H54 (cell line): ENCODE measurements at regions not wholly inside any gene's neighbourhood (a gene's known extent, or its start where the extent isn't known, plus 50 kb on each side); places are given as distances from the start of the nearest gene placed in this dataset.

Source experiments
- DNase-seq: peaks from one replicate; pipeline ENCODE4 v3.0.0; 2011; ENCODE audit warnings: low spot score, mixed read lengths; ENCODE audit not compliant: insufficient read length
- FAIRE-seq: peaks from 3 replicates; lab custom pipeline; 2011; peaks lifted over from hg19 to GRCh38; lab: Jason Lieb, UNC
- POLR2A ChIP-seq: IDR thresholded peaks from 2 replicates; pipeline ENCODE4 v1.6.1; 2011; ENCODE audit warnings: low read depth, mild to moderate bottlenecking, low read length

GRCh38 chr13:40247845-40248244 is 418.6 kb downstream of the FOXO1 start:
- FAIRE-seq (no peak), DNase-seq (no peak)
- TF ChIP-seq POLR2A, result no peak

DNA sequence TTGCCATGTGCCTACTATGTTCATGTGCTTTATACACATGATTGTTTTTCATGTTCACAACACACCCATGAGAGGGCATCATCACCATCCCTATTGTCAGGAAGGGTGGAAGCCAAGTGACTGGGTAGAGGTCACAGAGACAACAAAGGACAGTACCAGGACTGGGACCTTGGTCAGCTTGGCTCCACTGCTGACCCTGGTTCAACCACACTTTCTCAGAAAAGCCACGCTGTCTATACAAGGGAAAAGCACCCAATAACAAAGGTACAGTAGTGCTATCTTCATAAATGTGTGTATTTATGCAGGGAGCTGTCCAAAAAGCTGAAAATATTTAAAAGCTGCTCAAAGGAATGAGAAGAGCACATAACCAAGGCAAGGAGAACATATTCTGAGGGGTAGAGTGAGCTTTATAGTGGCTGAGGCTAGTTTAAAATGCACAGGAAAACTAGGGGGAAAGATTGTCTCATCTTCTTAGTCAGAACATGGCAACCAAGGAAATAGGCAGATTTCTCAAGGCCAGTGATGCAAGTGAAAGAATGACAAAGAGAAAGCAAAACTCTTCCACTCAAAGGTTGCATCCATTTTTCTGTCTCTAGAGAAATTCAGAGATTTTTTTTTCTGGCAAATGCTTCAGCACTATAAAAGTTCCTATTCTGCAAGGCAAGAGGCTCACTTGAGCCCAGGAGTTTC is 415.0 kb downstream of the FOXO1 start:
- FAIRE-seq, result no peak
- TF ChIP-seq POLR2A, result no peak
- DNase-seq, result no peak

DNA sequence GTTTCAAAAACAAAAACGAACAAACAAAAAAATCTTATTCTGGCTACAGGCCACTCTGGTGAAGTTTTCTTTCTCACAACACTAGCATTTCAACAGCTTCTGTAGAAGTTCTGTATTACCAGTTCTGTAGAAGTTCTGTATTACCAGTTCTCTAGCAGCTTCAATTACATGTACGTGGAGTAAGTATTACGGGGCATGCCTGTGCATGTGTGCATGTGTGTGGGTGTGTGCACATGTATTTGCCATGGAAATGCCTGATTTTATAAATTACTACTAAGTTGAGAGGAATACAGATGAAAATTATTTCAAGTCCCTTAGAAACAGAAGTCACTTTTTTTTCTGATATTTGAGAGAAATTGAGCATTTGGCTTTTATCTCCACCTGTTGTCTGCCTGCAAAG is 414.2 kb downstream of the FOXO1 start:
- FAIRE-seq (no peak), DNase-seq (no peak)
- no peak for TF ChIP-seq POLR2A

GRCh38 chr13:40252676-40253075 is 413.8 kb downstream of the FOXO1 start:
- DNase-seq (no peak), FAIRE-seq (no peak)
- TF ChIP-seq POLR2A, result no peak

DNA sequence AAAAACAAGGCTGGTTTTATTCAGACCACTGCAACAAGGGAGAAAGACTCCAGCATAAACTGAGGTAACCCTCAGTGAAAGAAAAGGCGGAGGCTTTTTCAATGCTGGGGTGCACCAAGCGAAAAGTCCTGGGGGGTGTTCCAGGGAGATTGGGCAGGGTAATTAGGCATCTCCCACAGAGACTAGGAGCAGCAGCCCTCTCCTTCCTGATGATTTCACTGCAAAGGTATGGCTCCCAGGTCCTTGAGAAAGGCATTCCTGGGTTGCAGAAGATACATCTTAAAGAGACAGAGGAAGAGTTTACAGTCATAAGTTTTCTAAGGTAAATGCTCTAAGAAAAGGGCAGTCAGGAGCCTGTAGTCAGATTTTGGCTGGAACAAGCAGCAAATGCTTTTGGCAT is 412.0 kb downstream of the FOXO1 start:
- TF ChIP-seq POLR2A, result no peak
- DNase-seq (no peak), FAIRE-seq (no peak)

DNA sequence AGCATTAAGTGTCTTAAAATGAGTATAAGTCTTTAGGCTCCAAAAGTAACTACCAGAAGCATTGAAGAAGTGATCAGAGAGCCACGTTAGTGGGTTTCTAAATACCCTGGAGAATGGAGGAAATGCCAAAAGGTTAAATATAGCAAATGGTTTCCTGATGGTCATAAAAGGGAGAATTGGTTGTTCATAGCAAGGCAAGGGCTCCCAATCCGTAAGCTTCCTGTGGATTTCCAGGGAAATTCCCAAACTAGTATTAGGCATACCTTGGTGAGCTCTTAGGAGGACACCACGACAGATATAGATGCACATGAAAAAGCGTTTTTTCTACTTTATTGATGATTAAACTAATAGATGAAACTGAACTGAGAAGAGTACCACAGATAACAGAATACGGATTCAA is 410.9 kb downstream of the FOXO1 start:
- no peak for TF ChIP-seq POLR2A
- DNase-seq (no peak), FAIRE-seq (no peak)

DNA sequence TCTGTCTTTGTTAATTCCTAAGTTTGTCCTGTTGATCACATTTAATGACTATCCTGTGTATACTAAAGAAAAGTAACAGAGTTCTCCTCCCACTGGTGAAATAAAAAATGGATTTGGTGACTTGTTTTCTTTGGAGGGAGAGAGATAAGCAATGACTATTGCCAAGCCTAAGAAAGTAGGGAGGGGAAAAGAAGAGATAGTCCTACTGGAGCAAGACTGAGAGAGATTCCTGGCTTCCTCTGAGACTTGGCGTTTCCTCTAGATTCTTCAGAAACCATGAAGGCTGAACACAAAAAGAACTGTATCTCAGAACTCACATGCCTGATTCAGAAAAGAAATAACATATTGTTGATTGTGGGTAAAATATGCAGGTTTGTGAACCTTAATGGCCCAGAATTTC is 406.5 kb downstream of the FOXO1 start:
- TF ChIP-seq POLR2A, result no peak
- FAIRE-seq (no peak), DNase-seq (no peak)

GRCh38 chr13:40261336-40261735 is 405.1 kb downstream of the FOXO1 start:
- no peak for FAIRE-seq
- no peak for TF ChIP-seq POLR2A
- no peak for DNase-seq

GRCh38 chr13:40261947-40262346 is 404.5 kb downstream of the FOXO1 start:
- FAIRE-seq (no peak), DNase-seq (no peak)
- TF ChIP-seq POLR2A, result no peak

GRCh38 chr13:40269086-40269485 is 397.4 kb downstream of the FOXO1 start:
- no peak for DNase-seq
- FAIRE-seq, result no peak
- TF ChIP-seq POLR2A, result no peak

DNA sequence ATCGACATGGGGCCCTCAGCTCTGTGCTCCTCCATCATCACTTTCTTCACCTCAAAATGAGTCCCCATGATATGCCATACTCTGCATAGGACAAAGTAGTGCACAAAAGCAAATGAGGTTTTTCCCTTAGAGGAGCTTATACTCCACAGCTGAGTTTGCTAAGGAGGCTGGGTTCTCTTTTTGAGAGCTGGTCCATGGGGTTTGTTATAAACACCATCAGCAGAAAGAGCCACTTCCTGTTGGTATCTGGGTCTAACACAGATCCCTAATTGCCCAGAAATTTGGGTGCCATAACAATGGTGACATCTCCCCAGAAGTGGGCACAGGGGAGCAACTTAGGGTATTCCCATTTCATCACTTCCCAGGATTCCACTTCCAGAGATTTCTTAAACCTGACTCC is 395.7 kb downstream of the FOXO1 start:
- TF ChIP-seq POLR2A, result no peak
- no peak for DNase-seq
- no peak for FAIRE-seq

- DNase-seq (no peak), FAIRE-seq (no peak)
- TF ChIP-seq POLR2A, result no peak
These were observed 395.1 kb downstream of the FOXO1 start for GRCh38 chr13:40271271-40271885.

DNA sequence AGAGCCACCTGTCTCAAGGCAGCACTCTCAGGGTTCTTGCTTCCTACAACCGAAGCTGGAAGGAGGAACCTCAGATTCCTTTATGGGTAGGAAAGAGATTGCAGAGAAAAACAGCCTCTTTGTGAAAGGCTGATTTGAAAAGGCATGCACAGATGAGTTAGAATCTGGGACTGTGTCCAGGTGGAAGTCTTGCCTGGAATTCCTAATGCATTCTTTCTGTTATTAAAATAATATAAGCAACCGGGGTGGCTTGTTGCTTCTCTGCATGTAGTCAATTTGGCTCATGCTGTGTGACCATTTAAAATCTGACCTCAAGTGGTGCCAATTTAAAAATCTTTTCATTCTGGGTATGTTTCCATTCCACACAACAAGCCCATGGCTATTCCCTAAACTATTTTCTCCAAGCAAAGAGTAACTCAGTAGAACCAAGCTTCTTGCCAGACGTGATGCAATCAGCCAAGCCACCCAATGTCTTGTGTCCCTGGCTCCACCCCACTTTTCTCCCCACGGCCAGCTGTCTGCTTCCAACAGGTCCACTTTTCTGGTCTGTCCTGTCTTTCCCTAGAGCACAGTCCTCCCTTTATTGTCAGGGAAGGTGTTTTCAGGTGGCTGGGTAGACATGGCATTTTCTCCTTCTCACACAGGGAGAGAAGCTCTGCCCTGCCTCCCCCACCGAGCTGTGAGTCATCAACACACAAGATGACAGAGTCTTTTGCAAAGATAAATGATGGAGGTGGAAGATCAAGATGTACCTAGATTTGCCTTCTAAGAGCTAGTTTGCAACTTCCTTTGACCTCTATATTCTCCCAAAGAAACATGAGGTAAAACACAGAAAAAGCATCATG is 394.3 kb downstream of the FOXO1 start:
- DNase-seq (peak; percentile 17), FAIRE-seq (no peak)
- TF ChIP-seq POLR2A, result no peak

DNA sequence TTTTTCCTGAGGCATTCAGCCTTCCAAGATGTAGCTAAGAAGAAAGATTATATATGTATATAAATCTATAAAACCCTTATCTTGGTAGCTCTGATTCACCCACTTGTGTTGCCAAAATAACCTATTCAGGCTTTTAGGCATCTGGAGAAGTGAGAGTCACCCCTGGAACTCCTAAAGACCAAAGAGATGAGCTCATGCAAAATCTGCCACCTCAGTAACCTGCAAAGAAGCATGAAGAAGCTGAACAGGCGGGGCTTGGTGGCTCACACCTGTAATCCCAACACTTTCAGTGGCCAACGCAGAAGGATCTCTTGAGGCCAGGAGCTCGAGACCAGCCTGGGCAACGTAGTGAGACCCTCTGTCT is 393.7 kb downstream of the FOXO1 start:
- DNase-seq (no peak), FAIRE-seq (no peak)
- no peak for TF ChIP-seq POLR2A
